HEK293 (cell line): ENCODE measurements at regions not wholly inside any gene's neighbourhood (a gene's known extent, or its start where the extent isn't known, plus 50 kb on each side); places are given as distances from the start of the nearest gene placed in this dataset.

Source experiments
- KLF9 ChIP-seq: fragments of 450-650 bp; formaldehyde crosslinking; IDR thresholded peaks from 2 replicates; pipeline ENCODE4 v1.5.1; 2016; ENCODE audit warnings: missing biosample characterization, missing genetic modification characterization, low read depth
- PRDM1 ChIP-seq: fragments of 450-650 bp; formaldehyde crosslinking; IDR thresholded peaks from 2 replicates; pipeline ENCODE4; 2016; ENCODE audit warnings: missing biosample characterization, missing genetic modification characterization
- TCF7L2 ChIP-seq: IDR thresholded peaks from 2 replicates; pipeline ENCODE4 v1.6.1; 2011; ENCODE audit warnings: low read depth, mild to moderate bottlenecking, inconsistent platforms, low read length, moderate library complexity, borderline replicate concordance
- ZBTB8A ChIP-seq: fragments of 450-650 bp; formaldehyde crosslinking; IDR thresholded peaks from 2 replicates; pipeline ENCODE4 v1.5.1; 2016; ENCODE audit warnings: missing biosample characterization, missing genetic modification characterization
- ZNF10 ChIP-seq: fragments of 450-650 bp; formaldehyde crosslinking; IDR thresholded peaks from 2 replicates; pipeline ENCODE4 v1.5.1; 2017; ENCODE audit warnings: missing biosample characterization, missing genetic modification characterization
- ZNF404 ChIP-seq: fragments of 450-650 bp; formaldehyde crosslinking; IDR thresholded peaks from 2 replicates; pipeline ENCODE4 v1.5.1; 2017; ENCODE audit warnings: missing biosample characterization, missing genetic modification characterization
- ZNF624 ChIP-seq: fragments of 450-650 bp; formaldehyde crosslinking; IDR thresholded peaks from 2 replicates; pipeline ENCODE4 v1.5.1; 2017; ENCODE audit warnings: missing biosample characterization, missing genetic modification characterization
- ZNF776 ChIP-seq: fragments of 450-650 bp; formaldehyde crosslinking; IDR thresholded peaks from 2 replicates; pipeline ENCODE4 v1.5.0; 2017; ENCODE audit warnings: missing biosample characterization, missing genetic modification characterization, borderline replicate concordance
- TF ChIP-seq, protein P1 (sequence below): fragments of 450-650 bp; formaldehyde crosslinking; IDR thresholded peaks from 2 replicates; pipeline ENCODE4 v1.5.1; 2016; ENCODE audit warnings: missing biosample characterization, missing genetic modification characterization
- TF ChIP-seq, protein P2 (sequence below): fragments of 450-650 bp; formaldehyde crosslinking; IDR thresholded peaks from 2 replicates; pipeline ENCODE4 v1.5.1; 2016; ENCODE audit warnings: missing biosample characterization, missing genetic modification characterization
- TF ChIP-seq, protein P3 (sequence below): fragments of 450-650 bp; formaldehyde crosslinking; IDR thresholded peaks from 2 replicates; pipeline ENCODE4 v1.5.1; 2016; ENCODE audit warnings: missing biosample characterization, missing genetic modification characterization

DNA sequence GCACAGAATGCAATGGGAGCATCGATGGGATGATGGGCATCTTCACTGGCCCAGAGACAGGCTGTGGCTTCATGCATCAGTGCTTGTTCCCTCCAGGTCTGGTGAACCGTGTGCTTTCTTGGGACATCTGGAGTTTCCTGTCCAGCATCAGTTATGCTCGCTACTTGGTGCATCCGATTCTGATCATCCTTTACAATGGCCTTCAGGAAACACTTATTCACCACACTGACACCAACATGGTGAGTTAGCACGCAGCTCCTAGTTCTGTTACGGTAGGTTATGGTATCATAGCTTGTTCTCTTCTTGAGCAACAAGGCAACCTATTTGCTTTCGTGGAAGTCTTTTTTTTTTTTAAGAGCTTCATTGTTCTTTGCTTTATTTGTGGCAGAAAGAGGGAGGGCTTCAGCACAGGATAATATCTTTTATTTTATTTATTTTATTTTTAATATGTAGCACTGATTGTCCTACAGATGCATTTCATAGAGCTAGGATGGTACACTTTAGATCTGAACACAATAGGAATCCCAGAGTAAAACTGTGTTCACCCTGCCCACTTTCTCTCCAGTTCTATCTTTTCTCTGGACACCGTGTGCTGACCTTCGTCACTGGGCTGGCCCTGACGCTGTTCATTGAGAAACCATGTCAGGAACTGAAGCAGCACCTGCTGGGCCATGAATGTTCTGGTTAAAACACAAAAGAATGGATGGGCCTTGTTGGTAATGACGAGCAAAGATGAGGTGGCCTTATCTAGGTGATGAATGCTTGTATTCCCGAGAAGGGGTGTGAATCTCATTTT lies 71.2 kb upstream of the SEC11C start:
- TF ChIP-seq ZBTB8A (tag by site-specific recombination) (no peak), KLF9 (tag by site-specific recombination) (no peak), ZNF404 (tag by site-specific recombination) (no peak), ZNF10 (no peak), ZNF776 (tag by site-specific recombination) (no peak), ZNF624 (tag by site-specific recombination) (no peak), TCF7L2 (no peak), PRDM1 (tag by site-specific recombination) (no peak)
- TF ChIP-seq, protein P1, sequence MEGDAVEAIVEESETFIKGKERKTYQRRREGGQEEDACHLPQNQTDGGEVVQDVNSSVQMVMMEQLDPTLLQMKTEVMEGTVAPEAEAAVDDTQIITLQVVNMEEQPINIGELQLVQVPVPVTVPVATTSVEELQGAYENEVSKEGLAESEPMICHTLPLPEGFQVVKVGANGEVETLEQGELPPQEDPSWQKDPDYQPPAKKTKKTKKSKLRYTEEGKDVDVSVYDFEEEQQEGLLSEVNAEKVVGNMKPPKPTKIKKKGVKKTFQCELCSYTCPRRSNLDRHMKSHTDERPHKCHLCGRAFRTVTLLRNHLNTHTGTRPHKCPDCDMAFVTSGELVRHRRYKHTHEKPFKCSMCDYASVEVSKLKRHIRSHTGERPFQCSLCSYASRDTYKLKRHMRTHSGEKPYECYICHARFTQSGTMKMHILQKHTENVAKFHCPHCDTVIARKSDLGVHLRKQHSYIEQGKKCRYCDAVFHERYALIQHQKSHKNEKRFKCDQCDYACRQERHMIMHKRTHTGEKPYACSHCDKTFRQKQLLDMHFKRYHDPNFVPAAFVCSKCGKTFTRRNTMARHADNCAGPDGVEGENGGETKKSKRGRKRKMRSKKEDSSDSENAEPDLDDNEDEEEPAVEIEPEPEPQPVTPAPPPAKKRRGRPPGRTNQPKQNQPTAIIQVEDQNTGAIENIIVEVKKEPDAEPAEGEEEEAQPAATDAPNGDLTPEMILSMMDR (tag by site-specific recombination), result no peak
- TF ChIP-seq, protein P2, sequence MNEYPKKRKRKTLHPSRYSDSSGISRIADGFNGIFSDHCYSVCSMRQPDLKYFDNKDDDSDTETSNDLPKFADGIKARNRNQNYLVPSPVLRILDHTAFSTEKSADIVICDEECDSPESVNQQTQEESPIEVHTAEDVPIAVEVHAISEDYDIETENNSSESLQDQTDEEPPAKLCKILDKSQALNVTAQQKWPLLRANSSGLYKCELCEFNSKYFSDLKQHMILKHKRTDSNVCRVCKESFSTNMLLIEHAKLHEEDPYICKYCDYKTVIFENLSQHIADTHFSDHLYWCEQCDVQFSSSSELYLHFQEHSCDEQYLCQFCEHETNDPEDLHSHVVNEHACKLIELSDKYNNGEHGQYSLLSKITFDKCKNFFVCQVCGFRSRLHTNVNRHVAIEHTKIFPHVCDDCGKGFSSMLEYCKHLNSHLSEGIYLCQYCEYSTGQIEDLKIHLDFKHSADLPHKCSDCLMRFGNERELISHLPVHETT, result no peak
- TF ChIP-seq, protein P3, sequence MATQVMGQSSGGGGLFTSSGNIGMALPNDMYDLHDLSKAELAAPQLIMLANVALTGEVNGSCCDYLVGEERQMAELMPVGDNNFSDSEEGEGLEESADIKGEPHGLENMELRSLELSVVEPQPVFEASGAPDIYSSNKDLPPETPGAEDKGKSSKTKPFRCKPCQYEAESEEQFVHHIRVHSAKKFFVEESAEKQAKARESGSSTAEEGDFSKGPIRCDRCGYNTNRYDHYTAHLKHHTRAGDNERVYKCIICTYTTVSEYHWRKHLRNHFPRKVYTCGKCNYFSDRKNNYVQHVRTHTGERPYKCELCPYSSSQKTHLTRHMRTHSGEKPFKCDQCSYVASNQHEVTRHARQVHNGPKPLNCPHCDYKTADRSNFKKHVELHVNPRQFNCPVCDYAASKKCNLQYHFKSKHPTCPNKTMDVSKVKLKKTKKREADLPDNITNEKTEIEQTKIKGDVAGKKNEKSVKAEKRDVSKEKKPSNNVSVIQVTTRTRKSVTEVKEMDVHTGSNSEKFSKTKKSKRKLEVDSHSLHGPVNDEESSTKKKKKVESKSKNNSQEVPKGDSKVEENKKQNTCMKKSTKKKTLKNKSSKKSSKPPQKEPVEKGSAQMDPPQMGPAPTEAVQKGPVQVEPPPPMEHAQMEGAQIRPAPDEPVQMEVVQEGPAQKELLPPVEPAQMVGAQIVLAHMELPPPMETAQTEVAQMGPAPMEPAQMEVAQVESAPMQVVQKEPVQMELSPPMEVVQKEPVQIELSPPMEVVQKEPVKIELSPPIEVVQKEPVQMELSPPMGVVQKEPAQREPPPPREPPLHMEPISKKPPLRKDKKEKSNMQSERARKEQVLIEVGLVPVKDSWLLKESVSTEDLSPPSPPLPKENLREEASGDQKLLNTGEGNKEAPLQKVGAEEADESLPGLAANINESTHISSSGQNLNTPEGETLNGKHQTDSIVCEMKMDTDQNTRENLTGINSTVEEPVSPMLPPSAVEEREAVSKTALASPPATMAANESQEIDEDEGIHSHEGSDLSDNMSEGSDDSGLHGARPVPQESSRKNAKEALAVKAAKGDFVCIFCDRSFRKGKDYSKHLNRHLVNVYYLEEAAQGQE, result no peak
